GM12865 (cell line): ENCODE measurements at regions not wholly inside any gene's neighbourhood (a gene's known extent, or its start where the extent isn't known, plus 50 kb on each side); places are given as distances from the start of the nearest gene placed in this dataset.

ENCODE experiments used
- DNase-seq: peaks from one replicate; pipeline ENCODE4 v3.0.0; 2010; ENCODE audit warnings: low read depth
- H3K4me3 ChIP-seq: 2 replicates; pipeline ENCODE4 v1.5.1; 2011; ENCODE audit warnings: mild to moderate bottlenecking, low read depth, low read length, control low read depth
- CTCF ChIP-seq: IDR thresholded peaks from 2 replicates; pipeline ENCODE4 v1.5.1; 2011; ENCODE audit warnings: low read length, control low read depth, low read depth, inconsistent platforms; ENCODE audit not compliant: insufficient read depth; ENCODE audit errors: missing control alignments

GRCh38 chr1:192053531-192053971 lies 104.7 kb upstream of the RGS18 start:
- H3K4me3 ChIP-seq, result no peak overlapping the region
- no peak for TF ChIP-seq CTCF
- no peak for DNase-seq

GRCh38 chr1:192057766-192058165 lies 100.5 kb upstream of the RGS18 start:
- no peak overlapping the region for H3K4me3 ChIP-seq
- no peak for DNase-seq
- TF ChIP-seq CTCF, result no peak

- TF ChIP-seq CTCF, result no peak
- DNase-seq, result no peak
- H3K4me3 ChIP-seq, result no peak overlapping the region
These were observed 98.9 kb upstream of the RGS18 start for GRCh38 chr1:192059407-192059806.

- no peak for DNase-seq
- no peak for TF ChIP-seq CTCF
- no peak overlapping the region for H3K4me3 ChIP-seq
These were observed 96.7 kb upstream of the RGS18 start for GRCh38 chr1:192061556-192061955.

- no peak overlapping the region for H3K4me3 ChIP-seq
- TF ChIP-seq CTCF, result no peak
- DNase-seq, result no peak
These were observed 93.2 kb upstream of the RGS18 start for GRCh38 chr1:192065087-192065486.

- no peak for DNase-seq
- no peak overlapping the region for H3K4me3 ChIP-seq
- TF ChIP-seq CTCF, result no peak
These were observed 92.1 kb upstream of the RGS18 start for GRCh38 chr1:192066202-192066601.

- no peak overlapping the region for H3K4me3 ChIP-seq
- DNase-seq, result no peak
- no peak for TF ChIP-seq CTCF
These were observed 90.9 kb upstream of the RGS18 start for GRCh38 chr1:192067360-192067759.
